ENCODE measurements at regions not wholly inside any gene's neighbourhood (a gene's known extent, or its start where the extent isn't known, plus 50 kb on each side); places are given as distances from the start of the nearest gene placed in this dataset.

DNA sequence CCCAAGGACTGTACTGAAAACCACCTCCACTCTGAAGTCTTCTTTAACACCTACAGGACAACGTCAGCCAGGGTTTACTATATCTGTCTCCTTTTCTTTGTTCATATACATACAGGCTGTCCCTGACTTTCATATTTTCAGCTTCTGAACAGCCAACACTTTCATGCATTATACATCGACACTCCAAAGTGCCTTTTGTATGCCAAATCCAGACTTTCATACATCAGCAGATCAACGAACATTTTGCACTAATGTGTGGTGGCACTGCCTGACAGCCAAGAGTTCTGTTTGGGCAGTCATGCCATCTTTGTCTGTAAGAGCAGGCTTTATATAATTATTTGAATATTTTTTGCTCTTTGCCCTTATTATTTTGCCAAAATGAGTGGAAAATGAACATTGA lies 487.4 kb downstream of the CETN3 start:
- TF ChIP-seq, protein P1, sequence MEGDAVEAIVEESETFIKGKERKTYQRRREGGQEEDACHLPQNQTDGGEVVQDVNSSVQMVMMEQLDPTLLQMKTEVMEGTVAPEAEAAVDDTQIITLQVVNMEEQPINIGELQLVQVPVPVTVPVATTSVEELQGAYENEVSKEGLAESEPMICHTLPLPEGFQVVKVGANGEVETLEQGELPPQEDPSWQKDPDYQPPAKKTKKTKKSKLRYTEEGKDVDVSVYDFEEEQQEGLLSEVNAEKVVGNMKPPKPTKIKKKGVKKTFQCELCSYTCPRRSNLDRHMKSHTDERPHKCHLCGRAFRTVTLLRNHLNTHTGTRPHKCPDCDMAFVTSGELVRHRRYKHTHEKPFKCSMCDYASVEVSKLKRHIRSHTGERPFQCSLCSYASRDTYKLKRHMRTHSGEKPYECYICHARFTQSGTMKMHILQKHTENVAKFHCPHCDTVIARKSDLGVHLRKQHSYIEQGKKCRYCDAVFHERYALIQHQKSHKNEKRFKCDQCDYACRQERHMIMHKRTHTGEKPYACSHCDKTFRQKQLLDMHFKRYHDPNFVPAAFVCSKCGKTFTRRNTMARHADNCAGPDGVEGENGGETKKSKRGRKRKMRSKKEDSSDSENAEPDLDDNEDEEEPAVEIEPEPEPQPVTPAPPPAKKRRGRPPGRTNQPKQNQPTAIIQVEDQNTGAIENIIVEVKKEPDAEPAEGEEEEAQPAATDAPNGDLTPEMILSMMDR (IDR thresholded peaks at IDR 0.05; ENCODE audit: insufficient read depth, low read depth, low read length) = no peak
- Histone ChIP-seq H3K36me3 (ENCODE audit: control insufficient read depth, insufficient read depth, low read length) (no peaks in the 10 kb centered on the region), H3K4me3 (ENCODE audit: low read depth, low read length) (no peak overlapping the region), H3K27me3 (ENCODE audit: control insufficient read depth, insufficient read depth, low read length) (no peaks in the 10 kb centered on the region)
- ChIA-PET POLR2A (no interaction called here), CTCF (no interaction called here)
- DNase-seq (ENCODE audit: low read depth) = no peak

DNA sequence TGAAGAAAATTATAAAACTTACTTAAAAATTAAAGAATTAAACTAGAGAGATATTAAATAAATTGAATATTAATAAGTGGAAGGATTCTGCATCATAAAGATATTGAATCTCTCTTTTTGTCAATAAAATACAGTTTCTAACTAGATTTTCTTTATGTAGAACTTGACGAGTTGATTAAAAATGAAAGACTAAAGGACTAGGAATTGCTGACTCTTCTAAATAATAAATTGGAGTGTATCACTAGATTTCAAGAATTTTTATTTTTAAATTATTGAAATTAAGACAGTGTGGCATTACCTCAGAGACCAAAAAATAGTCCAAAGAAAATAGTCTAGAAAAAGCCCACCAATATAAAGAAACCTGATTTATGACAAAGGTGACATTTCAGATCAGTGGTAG lies 492.4 kb downstream of the CETN3 start:
- Histone ChIP-seq H3K4me3 (ENCODE audit: low read depth, low read length) (no peak overlapping the region), H3K36me3 (ENCODE audit: control insufficient read depth, insufficient read depth, low read length) (no peaks in the 10 kb centered on the region), H3K27me3 (ENCODE audit: control insufficient read depth, insufficient read depth, low read length) (no peaks in the 10 kb centered on the region)
- POLR2A ChIA-PET = no interaction called here
- no peak for DNase-seq (ENCODE audit: low read depth)
- TF ChIP-seq, protein P1 (IDR thresholded peaks at IDR 0.05; ENCODE audit: insufficient read depth, low read depth, low read length) = no peak
- CTCF ChIA-PET = no interaction called here

DNA sequence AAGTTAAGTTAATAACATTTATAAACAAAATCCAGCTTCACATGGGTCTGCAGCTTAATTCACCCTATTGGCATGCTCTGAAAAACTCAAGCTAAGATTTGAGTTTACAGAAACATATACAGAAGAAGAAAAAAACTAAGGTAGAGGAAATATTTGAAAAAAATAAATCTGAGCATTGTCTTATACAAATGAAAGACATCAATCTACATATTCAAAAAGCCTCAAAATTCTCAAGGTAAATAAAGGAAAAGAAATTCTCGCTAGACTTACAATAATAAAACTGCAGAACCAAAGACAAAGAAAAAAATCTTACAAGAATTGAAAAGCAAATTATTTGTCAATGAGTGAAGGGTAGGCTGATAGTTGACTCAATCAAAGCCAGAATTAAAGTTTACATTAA lies 493.4 kb downstream of the CETN3 start:
- POLR2A ChIA-PET = no interaction called here

DNA sequence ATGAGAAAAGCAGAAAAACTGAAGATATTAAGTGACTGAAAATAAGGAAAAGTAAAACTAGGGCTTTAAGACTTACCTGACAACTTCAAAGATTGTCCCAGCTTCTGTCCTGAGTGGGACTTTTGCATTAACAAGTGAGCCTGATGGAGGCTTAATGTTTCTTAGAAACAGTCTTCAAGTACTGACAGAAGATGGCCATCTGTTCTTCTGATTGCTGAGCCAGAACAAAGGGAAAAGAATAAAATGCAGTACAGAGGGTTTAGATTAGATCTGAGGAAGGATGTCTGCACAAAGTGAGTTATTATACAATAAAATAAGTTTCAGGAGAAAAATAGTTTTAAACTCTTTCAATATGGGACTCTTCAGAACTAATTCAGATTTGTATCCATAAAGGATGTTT lies 500.7 kb downstream of the CETN3 start:
- ChIA-PET POLR2A (no interaction called here), CTCF (no interaction called here)
- Histone ChIP-seq H3K27me3 (ENCODE audit: control insufficient read depth, insufficient read depth, low read length) (no peaks in the 10 kb centered on the region), H3K36me3 (ENCODE audit: control insufficient read depth, insufficient read depth, low read length) (no peaks in the 10 kb centered on the region), H3K4me3 (ENCODE audit: low read depth, low read length) (no peak overlapping the region)
- DNase-seq (ENCODE audit: low read depth) = no peak
- TF ChIP-seq, protein P1 (IDR thresholded peaks at IDR 0.05; ENCODE audit: insufficient read depth, low read depth, low read length) = no peak

More for the DNA sequence above, 493.4 kb downstream of the CETN3 start:
- Histone ChIP-seq H3K36me3 (ENCODE audit: control insufficient read depth, insufficient read depth, low read length) (no peaks in the 10 kb centered on the region), H3K4me3 (ENCODE audit: low read depth, low read length) (no peak overlapping the region), H3K27me3 (ENCODE audit: control insufficient read depth, insufficient read depth, low read length) (no peaks in the 10 kb centered on the region)
- no peak for DNase-seq (ENCODE audit: low read depth)
- TF ChIP-seq, protein P1 (IDR thresholded peaks at IDR 0.05; ENCODE audit: insufficient read depth, low read depth, low read length) = no peak
- CTCF ChIA-PET = no interaction called here

DNA sequence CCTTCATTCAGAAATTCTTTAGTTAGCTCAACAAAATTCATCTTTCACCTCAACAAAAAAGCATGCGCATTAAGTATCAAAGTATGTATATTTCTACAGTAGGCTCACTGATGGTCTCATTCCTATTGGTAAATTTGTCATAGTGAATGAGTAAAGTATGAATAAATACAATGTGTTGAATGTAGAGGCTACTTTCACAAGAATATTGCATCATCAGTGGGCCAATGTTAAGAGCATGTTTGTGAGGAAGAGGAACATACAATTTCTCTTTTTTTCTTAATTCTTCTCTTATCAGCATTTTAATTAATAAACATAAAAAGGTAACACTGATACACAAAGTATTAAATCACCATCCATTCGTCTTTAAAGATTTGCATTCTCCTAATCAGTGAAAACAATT lies 505.1 kb downstream of the CETN3 start:
- Histone ChIP-seq H3K4me3 (ENCODE audit: low read depth, low read length) (no peak overlapping the region), H3K36me3 (ENCODE audit: control insufficient read depth, insufficient read depth, low read length) (no peaks in the 10 kb centered on the region), H3K27me3 (ENCODE audit: control insufficient read depth, insufficient read depth, low read length) (no peaks in the 10 kb centered on the region)
- ChIA-PET POLR2A (no interaction called here), CTCF (no interaction called here)
- DNase-seq (ENCODE audit: low read depth) = no peak
- TF ChIP-seq, protein P1 (IDR thresholded peaks at IDR 0.05; ENCODE audit: insufficient read depth, low read depth, low read length) = no peak

Measured in BJ (cell line).